HG03439 (cell line): ENCODE measurements at regions not wholly inside any gene's neighbourhood (a gene's known extent, or its start where the extent isn't known, plus 50 kb on each side); places are given as distances from the start of the nearest gene placed in this dataset.

ENCODE experiments used
- ATAC-seq: cut with Tn5 transposase; IDR thresholded peaks from one replicate; pipeline ENCODE4 v1.9.1; 2021; ENCODE audit warnings: mild to moderate bottlenecking, moderate library complexity; ENCODE audit not compliant: unreplicated experiment

GRCh38 chr20:17795003-17795402 is 95.2 kb downstream of the BANF2 start:
- ATAC-seq: no peak

DNA sequence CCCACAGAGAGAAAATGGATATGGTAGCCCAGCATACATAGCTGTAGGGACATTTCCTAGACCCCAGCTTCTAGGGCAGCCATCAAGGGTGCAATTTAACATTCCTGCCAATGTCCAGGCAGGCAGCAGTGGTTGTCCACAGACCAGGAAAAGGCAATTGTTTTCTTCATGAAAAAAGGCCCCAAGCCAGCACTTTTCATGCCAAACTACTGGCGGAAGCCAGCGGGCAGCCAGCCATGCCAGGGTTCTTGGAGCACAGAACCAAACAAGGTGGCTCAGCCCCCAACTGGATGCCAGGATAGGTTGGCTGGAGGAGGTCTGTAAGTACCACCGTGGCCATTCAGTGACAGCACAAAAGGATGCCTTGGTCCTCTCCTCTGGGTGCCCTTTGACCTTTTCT is 94.6 kb downstream of the BANF2 start:
- ATAC-seq: no peak

DNA sequence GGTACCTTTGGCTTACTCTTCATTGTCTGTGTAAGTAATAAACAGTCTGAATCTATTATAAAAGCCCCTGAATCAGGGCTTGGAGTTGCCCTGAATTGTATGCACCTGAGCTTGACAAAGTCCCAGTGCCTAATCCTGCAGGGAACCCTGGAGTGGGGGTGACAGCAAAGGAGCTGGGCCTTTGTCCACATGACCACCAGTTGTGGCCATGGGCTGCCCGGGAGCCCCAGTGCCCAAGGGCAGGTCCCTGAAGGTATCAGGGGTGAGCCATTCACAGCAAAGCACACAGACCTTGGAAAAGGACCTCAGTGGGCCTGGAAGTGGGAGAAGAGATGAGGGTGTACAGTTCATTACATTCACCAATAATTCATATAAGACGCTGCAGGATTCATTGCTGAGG is 94.2 kb downstream of the BANF2 start:
- no peak for ATAC-seq

GRCh38 chr20:17790296-17790695 is 90.5 kb downstream of the BANF2 start:
- no peak for ATAC-seq

GRCh38 chr20:17787816-17788215 is 88.0 kb downstream of the BANF2 start:
- ATAC-seq: no peak

- no peak for ATAC-seq
Measured at GRCh38 chr20:17786221-17786718, 86.5 kb downstream of the BANF2 start.
